DMS53 treated with DMSO at 0.1 percent for 48 hours (cell line): ENCODE measurements at regions not wholly inside any gene's neighbourhood (a gene's known extent, or its start where the extent isn't known, plus 50 kb on each side); places are given as distances from the start of the nearest gene placed in this dataset.

Source experiments
- DNase-seq: peaks from one replicate; lab custom pipeline; 2025; ENCODE audit not compliant: unreplicated experiment; lab: John Stamatoyannopoulos, UW

DNA sequence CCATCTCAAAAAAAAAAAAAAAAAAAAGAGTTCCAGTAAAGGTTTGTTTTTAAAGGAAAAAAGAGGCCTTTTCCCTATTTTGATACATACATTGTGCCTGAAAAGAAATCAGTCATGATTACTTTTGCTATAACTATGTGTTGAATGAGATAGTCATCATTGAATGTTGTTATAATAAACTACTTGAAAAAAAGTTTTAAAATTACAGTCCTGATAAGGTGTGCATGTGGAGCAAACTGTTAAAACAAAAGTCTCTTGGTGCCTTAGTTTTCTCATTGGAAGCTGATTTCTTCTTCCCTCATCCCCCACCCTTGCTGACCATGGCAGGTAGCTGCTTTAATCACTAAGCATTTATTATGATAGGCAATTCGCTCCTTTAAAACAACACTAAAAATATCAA is 172.3 kb upstream of the TBCA start:
- DNase-seq, result no peak

DNA sequence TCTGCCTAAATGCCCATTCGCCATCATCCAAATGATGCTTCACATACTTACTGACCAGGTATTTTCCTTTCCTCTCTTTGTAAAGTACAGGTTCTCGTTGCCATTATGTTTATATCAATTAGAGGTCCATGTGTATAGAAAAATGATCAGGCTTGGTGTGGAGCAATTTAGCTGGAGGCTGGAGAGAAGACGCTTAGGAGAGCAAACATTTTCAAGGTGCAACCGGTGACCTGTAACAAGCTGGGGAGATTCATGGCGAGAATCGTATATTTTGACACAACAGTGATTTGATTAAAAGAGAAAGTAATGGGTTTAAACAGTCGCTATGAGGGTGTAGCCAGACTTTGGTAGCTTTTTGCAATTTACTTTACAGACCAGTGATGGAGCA is 170.9 kb upstream of the TBCA start:
- peak; percentile 31 for DNase-seq

DNA sequence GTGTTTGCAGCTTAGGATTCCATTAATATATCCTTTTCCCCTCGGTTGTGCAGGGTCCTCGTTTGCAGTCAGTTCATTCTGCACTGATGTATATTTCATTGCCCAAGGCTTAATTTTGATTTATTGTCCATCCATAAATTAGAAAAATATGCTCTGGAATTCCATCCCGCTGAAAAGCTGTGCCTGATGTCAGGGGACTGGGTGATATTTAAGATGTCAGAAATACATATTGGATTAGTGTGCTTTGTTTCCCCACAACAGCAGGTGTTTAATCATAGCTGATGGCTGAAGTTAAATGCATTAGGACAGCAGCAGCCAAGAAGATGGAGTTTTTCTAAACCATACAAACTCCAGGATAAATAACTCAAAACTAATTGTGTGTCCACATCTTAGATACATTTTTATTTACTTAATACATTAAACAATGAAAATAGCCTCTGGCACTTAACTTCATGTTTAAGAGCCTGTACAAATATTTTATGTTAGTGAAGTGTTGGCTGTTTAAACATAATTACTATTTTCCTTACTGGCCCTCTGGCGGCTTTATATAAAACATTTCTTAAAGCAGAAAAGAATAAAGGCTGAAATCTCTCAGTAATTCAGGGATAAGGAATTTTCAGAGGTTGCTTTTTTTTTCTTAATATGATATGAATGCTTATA is 170.4 kb upstream of the TBCA start:
- peak; percentile 48 for DNase-seq

- DNase-seq, result no peak
These were observed 169.7 kb upstream of the TBCA start for GRCh38 chr5:77945874-77946273.

GRCh38 chr5:77944757-77945340 is 168.7 kb upstream of the TBCA start:
- DNase-seq, result no peak

- no peak for DNase-seq
These were observed 167.7 kb upstream of the TBCA start for GRCh38 chr5:77943851-77944250.

GRCh38 chr5:77942578-77943239 is 166.6 kb upstream of the TBCA start:
- DNase-seq, result no peak

DNA sequence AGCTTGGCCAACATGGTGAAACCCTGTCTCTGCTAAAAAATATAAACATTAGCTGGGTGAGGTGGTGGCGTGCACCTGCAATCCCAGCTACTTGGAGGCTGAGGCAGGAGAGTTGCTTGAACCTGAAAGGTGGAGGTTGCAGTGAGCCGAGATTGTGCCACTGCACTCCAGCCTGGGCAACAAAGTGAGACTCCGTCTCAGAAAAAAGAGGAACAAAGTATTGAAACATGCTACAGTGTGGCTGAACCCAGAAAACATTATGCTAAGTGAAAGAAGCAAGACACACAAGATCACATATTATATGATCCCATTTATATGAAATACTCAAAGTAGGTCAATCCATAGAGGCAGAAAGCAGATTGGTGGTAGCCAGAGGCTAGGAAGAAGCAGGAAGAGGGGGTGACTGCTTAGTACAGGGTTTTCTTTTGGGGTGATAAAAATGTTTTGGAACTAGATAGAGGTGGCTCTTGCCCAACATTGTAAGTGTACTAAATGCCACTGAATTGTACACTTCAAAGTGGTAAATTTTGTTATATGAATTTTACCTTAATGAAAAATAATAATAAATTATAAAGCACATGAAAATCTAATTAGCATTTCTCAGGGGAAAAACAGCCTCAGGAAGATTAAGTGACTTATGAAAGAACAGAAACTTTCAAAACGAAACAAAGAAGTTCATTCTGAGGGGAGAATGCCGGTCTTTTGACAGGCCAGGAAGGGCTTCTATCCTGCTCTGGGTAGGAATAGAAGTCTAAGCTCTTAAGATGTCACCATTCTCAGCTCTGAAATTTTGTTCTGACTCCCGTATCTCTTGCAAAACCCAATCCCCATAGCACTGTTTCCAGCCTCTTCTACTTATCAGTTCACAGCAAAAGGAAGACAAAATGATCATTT is 161.1 kb upstream of the TBCA start:
- no peak for DNase-seq

- no peak for DNase-seq
These were observed 160.2 kb upstream of the TBCA start for GRCh38 chr5:77936365-77936693.

DNA sequence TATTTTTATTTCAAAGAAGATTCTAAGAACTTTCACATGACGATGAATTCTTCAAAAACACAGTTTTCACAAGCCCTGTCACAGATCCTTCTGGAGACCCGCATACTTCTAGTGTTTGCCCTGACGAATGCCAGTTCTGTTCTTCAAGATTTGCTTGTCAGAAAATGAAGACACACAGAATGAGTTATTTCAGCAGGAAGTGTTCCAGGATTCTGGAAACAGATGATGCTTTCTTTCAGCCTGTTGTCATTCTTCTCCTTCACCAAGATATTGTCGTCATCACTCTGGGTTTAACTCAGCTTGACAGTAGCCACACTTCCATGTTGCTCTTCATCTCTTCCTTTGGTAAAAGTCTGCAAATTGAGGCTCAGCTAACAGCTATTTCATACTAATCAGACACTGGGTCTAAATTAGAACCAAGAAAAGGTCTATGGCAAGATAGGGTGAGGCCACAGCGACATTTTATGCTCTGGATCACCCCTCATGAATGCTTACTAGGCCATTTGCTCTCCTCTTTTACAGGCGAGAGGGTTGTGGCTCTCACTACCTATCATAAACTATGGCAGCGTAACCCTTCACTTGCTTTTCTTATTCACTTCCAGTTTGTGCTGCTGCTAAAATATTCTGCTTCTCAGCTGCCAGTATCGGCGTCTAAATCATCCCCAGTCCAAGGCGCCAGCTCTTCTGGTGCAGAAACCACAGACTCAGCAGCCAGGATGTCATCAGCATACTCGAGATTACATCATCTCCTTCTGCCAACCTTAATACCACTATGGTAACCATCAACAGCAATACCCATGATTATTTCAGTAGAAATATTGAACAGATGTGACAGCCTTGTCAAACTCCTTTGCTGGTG is 159.6 kb upstream of the TBCA start:
- DNase-seq, result no peak

DNA sequence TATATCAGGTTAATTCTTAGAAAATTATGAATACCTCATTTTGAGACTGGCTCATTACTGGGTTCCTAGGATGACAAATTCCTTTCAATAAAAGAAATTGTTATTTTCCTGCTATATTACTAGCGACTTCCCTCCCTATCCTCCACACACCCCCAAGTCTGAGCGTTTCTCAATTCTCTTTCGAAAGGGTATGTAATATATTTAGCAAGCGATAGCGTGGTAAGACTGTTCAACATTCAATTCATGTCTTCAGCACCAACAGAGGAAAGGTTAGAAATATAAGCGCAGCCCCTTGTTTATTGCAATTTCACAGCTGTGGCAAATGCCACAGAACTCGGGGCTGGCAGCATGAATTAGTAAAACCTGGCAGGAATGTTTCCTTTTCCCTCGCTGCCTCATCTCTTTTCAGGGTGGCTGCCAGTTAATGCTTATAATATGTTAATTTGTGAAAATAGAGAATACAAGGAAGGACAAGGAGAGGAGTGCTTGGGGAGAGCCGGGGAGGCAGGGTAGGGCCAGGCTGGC is 152.7 kb upstream of the TBCA start:
- no peak for DNase-seq

DNA sequence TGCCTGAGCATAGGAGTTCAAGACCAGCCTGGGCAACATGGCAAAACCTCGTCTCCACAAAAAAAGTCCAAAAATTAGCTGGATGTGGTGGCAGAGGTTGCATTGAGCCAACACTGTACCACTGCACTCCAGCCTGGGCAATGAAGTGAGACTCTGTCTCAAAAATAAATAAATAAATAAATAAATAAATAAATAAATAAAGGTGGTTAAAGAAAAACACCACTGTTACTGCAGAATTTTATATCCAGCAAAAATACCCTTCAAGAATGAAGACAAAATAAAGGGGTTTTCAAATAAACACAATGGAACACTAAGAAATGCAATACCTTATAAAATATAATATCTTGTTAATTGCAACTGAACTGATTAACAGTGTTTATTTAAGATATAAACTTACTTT is 150.2 kb upstream of the TBCA start:
- DNase-seq, result no peak

GRCh38 chr5:77925503-77925902 is 149.4 kb upstream of the TBCA start:
- no peak for DNase-seq

GRCh38 chr5:77924081-77924480 is 147.9 kb upstream of the TBCA start:
- no peak for DNase-seq

DNA sequence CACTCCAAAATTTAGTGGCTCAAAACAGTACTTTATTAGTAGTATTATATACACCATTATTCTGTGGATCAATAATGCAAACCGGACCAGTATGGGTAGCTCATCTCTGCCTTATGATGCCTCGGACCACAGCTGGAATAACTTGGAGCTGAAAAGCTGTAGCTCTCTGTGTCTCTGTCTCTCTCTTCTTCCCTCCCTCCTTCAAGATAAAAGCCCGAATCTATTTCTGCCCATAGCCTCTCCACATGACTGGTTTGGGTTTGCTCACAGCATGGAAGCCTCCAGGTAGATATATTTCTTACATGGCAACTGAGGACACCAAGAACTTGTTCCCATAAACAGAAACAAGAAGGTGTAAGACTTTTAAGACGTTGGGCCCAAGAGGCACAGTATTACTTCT is 147.5 kb upstream of the TBCA start:
- no peak for DNase-seq

DNA sequence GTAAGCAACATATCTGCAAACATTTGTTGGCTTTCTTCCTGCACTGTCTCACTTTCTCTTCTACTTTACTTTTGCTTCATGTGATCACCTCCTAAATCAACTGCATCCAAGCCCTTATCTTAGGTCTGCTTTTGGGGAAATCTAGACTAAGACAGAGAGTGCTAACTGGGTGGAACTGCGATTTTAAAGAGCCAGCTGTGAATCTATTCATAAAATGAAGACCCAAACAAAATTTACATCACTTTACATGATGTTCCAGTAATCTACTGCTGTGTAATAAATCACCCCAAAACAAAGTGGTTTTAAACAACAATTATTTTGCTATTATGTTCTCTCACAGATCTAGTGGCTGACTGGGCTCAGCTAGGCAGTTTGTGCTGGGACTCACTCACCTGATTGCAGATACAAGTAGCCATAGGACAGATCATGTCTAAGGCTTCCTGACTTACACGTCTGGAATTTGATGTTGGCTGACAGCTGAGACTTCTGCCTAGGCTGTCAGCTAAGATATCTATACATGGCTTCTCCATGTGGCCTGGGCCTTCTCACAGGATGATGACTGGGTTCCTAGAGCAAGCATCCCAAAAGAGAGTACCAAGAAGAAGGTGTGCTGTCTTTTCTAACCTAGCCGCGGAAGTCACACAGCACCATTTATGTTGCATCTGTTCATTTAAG is 145.1 kb upstream of the TBCA start:
- DNase-seq, result no peak

DNA sequence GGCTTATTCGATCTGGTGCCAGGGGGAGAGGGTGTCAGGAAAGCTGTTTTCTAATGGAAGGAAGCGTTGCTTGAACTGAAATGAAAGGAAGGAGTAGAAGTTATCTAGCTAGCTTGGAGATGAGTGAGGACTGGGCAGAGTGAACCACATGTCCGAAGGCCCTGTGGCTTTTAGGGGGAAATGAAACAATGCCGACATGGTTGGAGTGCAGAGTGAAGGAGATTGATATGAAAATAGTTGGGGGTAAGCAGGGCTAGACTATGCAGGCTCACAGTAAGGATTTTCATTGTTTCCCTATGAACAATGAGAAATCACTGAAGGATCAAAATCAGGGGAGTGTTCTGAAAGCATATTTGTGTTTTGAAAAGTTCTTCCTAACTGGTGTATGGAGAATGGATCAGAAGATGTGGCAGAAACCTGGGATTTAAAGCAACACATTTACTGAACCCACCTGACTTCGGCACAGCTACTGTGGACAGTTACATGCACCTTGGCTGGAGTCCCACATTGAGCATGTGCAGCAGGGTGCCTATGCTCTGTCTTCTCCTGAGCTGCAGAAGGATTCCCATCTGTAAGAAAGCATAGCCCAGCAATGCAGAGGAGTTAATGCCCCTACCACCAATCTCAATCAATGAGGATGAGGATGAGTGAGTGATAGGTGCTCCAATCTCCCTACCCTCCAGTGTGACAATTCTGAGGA is 144.4 kb upstream of the TBCA start:
- no peak for DNase-seq

- no peak for DNase-seq
These were observed 139.2 kb upstream of the TBCA start for GRCh38 chr5:77915346-77915745.

DNA sequence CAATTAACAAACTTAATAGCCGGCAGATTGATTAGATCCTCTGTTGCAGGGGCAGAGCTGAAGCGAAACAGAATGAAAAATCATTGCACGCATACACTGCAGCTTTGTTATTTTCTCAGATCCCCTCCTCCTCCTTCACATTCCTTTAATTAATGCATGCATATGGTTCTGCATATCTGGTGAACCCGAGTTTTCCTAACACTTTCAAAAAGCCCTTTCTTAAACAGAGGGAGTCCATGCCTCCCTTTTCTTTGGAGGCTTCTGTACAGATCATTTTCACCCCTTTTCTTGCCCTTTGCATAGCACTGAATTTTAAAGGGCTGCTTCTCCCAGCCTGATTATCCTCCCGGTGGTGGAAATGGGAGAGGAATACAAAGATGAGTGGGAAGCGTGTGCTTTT is 136.6 kb upstream of the TBCA start:
- no peak for DNase-seq
